GM19372 (cell line): ENCODE measurements at regions not wholly inside any gene's neighbourhood (a gene's known extent, or its start where the extent isn't known, plus 50 kb on each side); places are given as distances from the start of the nearest gene placed in this dataset.
A peak's percentile ranks its signal among the peaks of the same experiment; 100 is the strongest.

ENCODE experiments used
- ATAC-seq: cut with Tn5 transposase; IDR thresholded peaks from one replicate; pipeline ENCODE4 v1.9.1; 2021; ENCODE audit warnings: mild to moderate bottlenecking, low read depth, moderate library complexity; ENCODE audit not compliant: unreplicated experiment

- no peak for ATAC-seq
These were observed 61.2 kb upstream of the RAB27B start for GRCh38 chr18:54767098-54767497.

- ATAC-seq, result no peak
These were observed 58.5 kb upstream of the RAB27B start for GRCh38 chr18:54769526-54770464.

- ATAC-seq, result no peak
These were observed 56.2 kb upstream of the RAB27B start for GRCh38 chr18:54772056-54772455.

- ATAC-seq, result no peak
These were observed 53.9 kb upstream of the RAB27B start for GRCh38 chr18:54774423-54774822.

- no peak for ATAC-seq
These were observed 53.2 kb upstream of the RAB27B start for GRCh38 chr18:54774981-54775665.

GRCh38 chr18:54775686-54776085 lies 52.6 kb upstream of the RAB27B start:
- no peak for ATAC-seq

- ATAC-seq, result no peak
These were observed 51.8 kb upstream of the RAB27B start for GRCh38 chr18:54776282-54776977.

- peak; percentile 47 for ATAC-seq
These were observed 51.0 kb upstream of the RAB27B start for GRCh38 chr18:54777118-54777791.

GRCh38 chr18:54777989-54778388 lies 50.3 kb upstream of the RAB27B start:
- no peak for ATAC-seq
